ENCODE measurements at regions not wholly inside any gene's neighbourhood (a gene's known extent, or its start where the extent isn't known, plus 50 kb on each side); places are given as distances from the start of the nearest gene placed in this dataset.

DNA sequence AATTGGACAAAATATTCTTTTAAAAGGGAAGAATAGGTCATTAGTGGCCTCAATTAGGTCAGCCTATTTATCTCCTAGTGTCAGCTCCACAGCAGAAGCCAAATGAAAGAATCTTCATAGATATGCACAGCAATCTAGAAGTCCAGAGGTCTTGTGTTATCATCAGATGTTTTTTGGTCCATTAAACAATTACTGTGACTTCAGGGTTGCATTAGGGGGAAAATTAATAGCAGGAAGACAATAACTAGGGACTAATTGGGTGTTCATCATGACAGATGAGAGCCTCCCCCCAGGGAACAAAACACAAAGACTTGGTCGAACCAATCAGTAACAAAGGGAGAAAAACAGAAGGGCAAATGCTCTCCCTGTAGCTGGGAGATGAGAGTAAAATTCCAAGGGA, 264.7 kb downstream of the PTH2R start:
- intact Hi-C loops (cut with micrococcal nuclease; ENCODE audit: unreplicated experiment) (no loop called here), in situ Hi-C loops (cut with HindIII; ENCODE audit: low pct_unique_long_range_greater_than_20kb, low sequenced_read_pairs) (no loop called here)
- no peak overlapping the region for H3K4me3 ChIP-seq (ENCODE audit: low read depth in 2 of 2, low read length in 2 of 2)
- H3K27ac ChIP-seq (ENCODE audit: low read length): no peak overlapping the region
- DNase-seq (ENCODE audit: low read depth, low spot score) (no peak), ATAC-seq (no peak)
- H3K9me3 ChIP-seq (ENCODE audit: control insufficient read depth, insufficient read depth, low read depth, low read length): no peaks in the 10 kb centered on the region
- ChIA-PET CTCF (no interaction called here), POLR2A (no interaction called here)
- H3K4me1 ChIP-seq (ENCODE audit: control insufficient read depth, insufficient read depth, low read length): no peaks in the 10 kb centered on the region
- no peak for TF ChIP-seq TCF7L2 (IDR thresholded peaks at IDR 0.05; ENCODE audit: low read depth, low read length)
- TF ChIP-seq, protein P1, sequence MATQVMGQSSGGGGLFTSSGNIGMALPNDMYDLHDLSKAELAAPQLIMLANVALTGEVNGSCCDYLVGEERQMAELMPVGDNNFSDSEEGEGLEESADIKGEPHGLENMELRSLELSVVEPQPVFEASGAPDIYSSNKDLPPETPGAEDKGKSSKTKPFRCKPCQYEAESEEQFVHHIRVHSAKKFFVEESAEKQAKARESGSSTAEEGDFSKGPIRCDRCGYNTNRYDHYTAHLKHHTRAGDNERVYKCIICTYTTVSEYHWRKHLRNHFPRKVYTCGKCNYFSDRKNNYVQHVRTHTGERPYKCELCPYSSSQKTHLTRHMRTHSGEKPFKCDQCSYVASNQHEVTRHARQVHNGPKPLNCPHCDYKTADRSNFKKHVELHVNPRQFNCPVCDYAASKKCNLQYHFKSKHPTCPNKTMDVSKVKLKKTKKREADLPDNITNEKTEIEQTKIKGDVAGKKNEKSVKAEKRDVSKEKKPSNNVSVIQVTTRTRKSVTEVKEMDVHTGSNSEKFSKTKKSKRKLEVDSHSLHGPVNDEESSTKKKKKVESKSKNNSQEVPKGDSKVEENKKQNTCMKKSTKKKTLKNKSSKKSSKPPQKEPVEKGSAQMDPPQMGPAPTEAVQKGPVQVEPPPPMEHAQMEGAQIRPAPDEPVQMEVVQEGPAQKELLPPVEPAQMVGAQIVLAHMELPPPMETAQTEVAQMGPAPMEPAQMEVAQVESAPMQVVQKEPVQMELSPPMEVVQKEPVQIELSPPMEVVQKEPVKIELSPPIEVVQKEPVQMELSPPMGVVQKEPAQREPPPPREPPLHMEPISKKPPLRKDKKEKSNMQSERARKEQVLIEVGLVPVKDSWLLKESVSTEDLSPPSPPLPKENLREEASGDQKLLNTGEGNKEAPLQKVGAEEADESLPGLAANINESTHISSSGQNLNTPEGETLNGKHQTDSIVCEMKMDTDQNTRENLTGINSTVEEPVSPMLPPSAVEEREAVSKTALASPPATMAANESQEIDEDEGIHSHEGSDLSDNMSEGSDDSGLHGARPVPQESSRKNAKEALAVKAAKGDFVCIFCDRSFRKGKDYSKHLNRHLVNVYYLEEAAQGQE (IDR thresholded peaks at IDR 0.05; ENCODE audit: insufficient read depth in 1 of 2, low read depth in 2 of 2, low read length in 1 of 2): no peak
- TF ChIP-seq, protein P2, sequence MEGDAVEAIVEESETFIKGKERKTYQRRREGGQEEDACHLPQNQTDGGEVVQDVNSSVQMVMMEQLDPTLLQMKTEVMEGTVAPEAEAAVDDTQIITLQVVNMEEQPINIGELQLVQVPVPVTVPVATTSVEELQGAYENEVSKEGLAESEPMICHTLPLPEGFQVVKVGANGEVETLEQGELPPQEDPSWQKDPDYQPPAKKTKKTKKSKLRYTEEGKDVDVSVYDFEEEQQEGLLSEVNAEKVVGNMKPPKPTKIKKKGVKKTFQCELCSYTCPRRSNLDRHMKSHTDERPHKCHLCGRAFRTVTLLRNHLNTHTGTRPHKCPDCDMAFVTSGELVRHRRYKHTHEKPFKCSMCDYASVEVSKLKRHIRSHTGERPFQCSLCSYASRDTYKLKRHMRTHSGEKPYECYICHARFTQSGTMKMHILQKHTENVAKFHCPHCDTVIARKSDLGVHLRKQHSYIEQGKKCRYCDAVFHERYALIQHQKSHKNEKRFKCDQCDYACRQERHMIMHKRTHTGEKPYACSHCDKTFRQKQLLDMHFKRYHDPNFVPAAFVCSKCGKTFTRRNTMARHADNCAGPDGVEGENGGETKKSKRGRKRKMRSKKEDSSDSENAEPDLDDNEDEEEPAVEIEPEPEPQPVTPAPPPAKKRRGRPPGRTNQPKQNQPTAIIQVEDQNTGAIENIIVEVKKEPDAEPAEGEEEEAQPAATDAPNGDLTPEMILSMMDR (IDR thresholded peaks at IDR 0.05): no peak
- no TSS peak for BruUV-seq (replicated peaks)
- no peaks in the 10 kb centered on the region for H3K36me3 ChIP-seq (ENCODE audit: control insufficient read depth, insufficient read depth, low read length)
- no peaks in the 10 kb centered on the region for H3K27me3 ChIP-seq (ENCODE audit: control insufficient read depth, insufficient read depth, low read length)

DNA sequence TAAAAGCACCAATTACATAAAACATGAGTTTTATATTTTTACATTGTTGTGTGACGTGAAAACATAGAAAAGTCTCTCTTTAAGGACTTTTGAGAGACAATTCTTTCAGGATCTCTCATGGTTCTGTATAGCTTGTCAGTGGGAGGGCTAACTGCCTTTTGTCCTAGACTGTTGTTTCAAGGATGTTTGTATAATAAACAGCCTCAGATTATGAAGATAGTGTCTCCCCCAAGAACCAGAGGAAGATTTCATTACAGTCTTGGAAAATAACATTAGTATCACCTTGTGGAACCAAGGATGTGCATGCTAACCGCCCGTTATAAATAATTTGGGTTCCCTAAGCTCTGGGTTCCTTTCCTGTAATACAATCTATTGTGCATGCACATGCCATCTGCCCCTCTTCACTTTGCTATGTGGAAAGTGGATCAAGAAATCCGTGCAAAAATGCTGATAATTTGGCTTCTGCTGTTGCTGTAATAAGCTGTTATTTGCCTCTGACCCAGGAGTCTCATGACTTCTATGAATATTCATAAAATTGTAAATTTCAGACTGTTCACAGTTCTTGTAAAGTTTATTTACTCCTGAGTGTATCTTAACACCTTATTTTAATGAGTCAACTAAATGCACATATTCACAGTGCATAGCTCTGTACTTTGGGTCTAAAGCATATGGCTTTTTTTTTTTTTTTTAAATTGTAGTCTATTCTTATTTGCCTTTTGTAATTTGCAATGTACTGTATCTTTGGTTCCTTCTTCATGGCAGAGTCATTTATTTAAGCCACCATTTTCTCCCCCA, 265.5 kb downstream of the PTH2R start:
- CTCF ChIA-PET: no interaction called here
- intact Hi-C loops (cut with micrococcal nuclease; ENCODE audit: unreplicated experiment): no loop called here
- POLR2A ChIA-PET: no interaction called here
- H3K9me3 ChIP-seq (ENCODE audit: control insufficient read depth, insufficient read depth, low read depth, low read length): no peaks in the 10 kb centered on the region
- no peak overlapping the region for H3K4me3 ChIP-seq (ENCODE audit: low read depth in 2 of 2, low read length in 2 of 2)
- no TSS peak for BruUV-seq (replicated peaks)
- H3K27me3 ChIP-seq (ENCODE audit: control insufficient read depth, insufficient read depth, low read length): no peaks in the 10 kb centered on the region
- no peak for DNase-seq (ENCODE audit: low read depth, low spot score)
- H3K36me3 ChIP-seq (ENCODE audit: control insufficient read depth, insufficient read depth, low read length): no peaks in the 10 kb centered on the region
- no peak overlapping the region for H3K27ac ChIP-seq (ENCODE audit: low read length)
- TF ChIP-seq POLR2AphosphoS5 (IDR thresholded peaks at IDR 0.05; ENCODE audit: low read depth, low read length) (no peak), TCF7L2 (IDR thresholded peaks at IDR 0.05; ENCODE audit: low read depth, low read length) (no peak), SIN3A (IDR thresholded peaks at IDR 0.05; ENCODE audit: borderline replicate concordance, insufficient read depth, low read depth, low read length) (no peak)
- TF ChIP-seq, protein P2 (IDR thresholded peaks at IDR 0.05): no peak
- TF ChIP-seq, protein P1 (IDR thresholded peaks at IDR 0.05; ENCODE audit: insufficient read depth in 1 of 2, low read depth in 2 of 2, low read length in 1 of 2): no peak
- H3K4me1 ChIP-seq (ENCODE audit: control insufficient read depth, insufficient read depth, low read length): no peaks in the 10 kb centered on the region
- in situ Hi-C loops (cut with HindIII; ENCODE audit: low pct_unique_long_range_greater_than_20kb, low sequenced_read_pairs): no loop called here
- no peak for ATAC-seq
